HG02610 (cell line): ENCODE measurements at regions not wholly inside any gene's neighbourhood (a gene's known extent, or its start where the extent isn't known, plus 50 kb on each side); places are given as distances from the start of the nearest gene placed in this dataset.

Experiments
- ATAC-seq: cut with Tn5 transposase; IDR thresholded peaks from one replicate; pipeline ENCODE4 v1.9.1; 2021; ENCODE audit warnings: mild to moderate bottlenecking, moderate library complexity; ENCODE audit not compliant: unreplicated experiment

- ATAC-seq: no peak
These were observed 51.6 kb upstream of the NLRP1 start for GRCh38 chr17:5635949-5636348.

- no peak for ATAC-seq
These were observed 54.3 kb upstream of the NLRP1 start for GRCh38 chr17:5638596-5638995.

- no peak for ATAC-seq
These were observed 56.4 kb upstream of the NLRP1 start for GRCh38 chr17:5640726-5641125.

GRCh38 chr17:5642752-5643151 lies 58.4 kb upstream of the NLRP1 start:
- ATAC-seq: no peak

GRCh38 chr17:5644065-5644464 lies 59.8 kb upstream of the NLRP1 start:
- no peak for ATAC-seq

- no peak for ATAC-seq
These were observed 67.0 kb upstream of the NLRP1 start for GRCh38 chr17:5651348-5651747.

GRCh38 chr17:5661491-5662125 lies 77.3 kb upstream of the NLRP1 start:
- no peak for ATAC-seq

- no peak for ATAC-seq
These were observed 78.2 kb upstream of the NLRP1 start for GRCh38 chr17:5662409-5663085.

- ATAC-seq: no peak
These were observed 80.9 kb upstream of the NLRP1 start for GRCh38 chr17:5665164-5665563.

GRCh38 chr17:5667871-5668270 lies 83.6 kb upstream of the NLRP1 start:
- no peak for ATAC-seq

- ATAC-seq: no peak
These were observed 84.3 kb upstream of the NLRP1 start for GRCh38 chr17:5668557-5669138.

GRCh38 chr17:5669191-5669590 lies 84.9 kb upstream of the NLRP1 start:
- ATAC-seq: no peak

- no peak for ATAC-seq
These were observed 87.8 kb upstream of the NLRP1 start for GRCh38 chr17:5672141-5672540.

GRCh38 chr17:5672815-5673430 lies 88.6 kb upstream of the NLRP1 start:
- ATAC-seq: no peak

- no peak for ATAC-seq
These were observed 91.5 kb upstream of the NLRP1 start for GRCh38 chr17:5675625-5676421.

- ATAC-seq: no peak
These were observed 93.3 kb upstream of the NLRP1 start for GRCh38 chr17:5677620-5678019.

GRCh38 chr17:5678171-5678570 lies 93.9 kb upstream of the NLRP1 start:
- ATAC-seq: no peak

- no peak for ATAC-seq
These were observed 96.5 kb upstream of the NLRP1 start for GRCh38 chr17:5680766-5681165.

- ATAC-seq: no peak
These were observed 98.9 kb upstream of the NLRP1 start for GRCh38 chr17:5683241-5683640.

- ATAC-seq: no peak
These were observed 101.8 kb upstream of the NLRP1 start for GRCh38 chr17:5686074-5686635.

GRCh38 chr17:5687646-5688045 lies 103.3 kb upstream of the NLRP1 start:
- no peak for ATAC-seq
